A673 (cell line): ENCODE measurements at regions not wholly inside any gene's neighbourhood (a gene's known extent, or its start where the extent isn't known, plus 50 kb on each side); places are given as distances from the start of the nearest gene placed in this dataset.

Experiments
- BruUV-seq: library from RNA; stranded (reverse); fragments of 400-500 nt; replicated peaks from 2 replicates; lab custom pipeline; 2021; lab: Mats Ljungman, UMichigan
- CTCF ChIA-PET: fragments of 300-600 bp; sonication (Branson Sonifier 250); formaldehyde crosslinking; loops from one replicate; lab custom pipeline; 2022; ENCODE audit warnings: antibody characterized with exemption; lab: Charles Lee
- POLR2A ChIA-PET: fragments of 300-600 bp; sonication (Branson Sonifier 250); formaldehyde crosslinking; loops from one replicate; lab custom pipeline; 2022; ENCODE audit warnings: antibody characterized with exemption; ENCODE audit not compliant: low non-redundant PET; lab: Charles Lee
- DNase-seq: peaks from one replicate; pipeline ENCODE4 v3.0.0-alpha.2; 2015; ENCODE audit warnings: low spot score
- H3K27ac ChIP-seq: fragments of 200-600 bp; sonication (generic); 2 replicates; pipeline ENCODE4 v1.5.1; 2016; ENCODE audit warnings: mixed run types, low read depth, mild to moderate bottlenecking, mixed read lengths, antibody characterized with exemption, low read length; ENCODE audit not compliant: poor library complexity, severe bottlenecking
- H3K27me3 ChIP-seq: fragments of 200-600 bp; sonication (generic); replicated peaks from 2 replicates; pipeline ENCODE4 v1.6.1; 2017; ENCODE audit warnings: mixed run types, low read depth, mild to moderate bottlenecking, mixed read lengths, antibody characterized with exemption, low read length; ENCODE audit not compliant: insufficient read depth, poor library complexity
- H3K36me3 ChIP-seq: fragments of 200-600 bp; sonication (generic); 2 replicates; pipeline ENCODE4 v1.6.1; 2016; ENCODE audit warnings: mixed run types, mild to moderate bottlenecking, mixed read lengths, antibody characterized with exemption, low read length; ENCODE audit not compliant: insufficient read depth, poor library complexity, severe bottlenecking
- H3K4me1 ChIP-seq: fragments of 200-600 bp; sonication (generic); 2 replicates; pipeline ENCODE4 v1.6.1; 2017; ENCODE audit warnings: mixed run types, mild to moderate bottlenecking, mixed read lengths, antibody characterized with exemption, low read length; ENCODE audit not compliant: insufficient read depth, poor library complexity, severe bottlenecking
- H3K4me3 ChIP-seq: fragments of 200-600 bp; sonication (generic); 2 replicates; pipeline ENCODE4 v1.5.1; 2016; ENCODE audit warnings: low read depth, mixed run types, mild to moderate bottlenecking, mixed read lengths, low read length; ENCODE audit not compliant: poor library complexity, severe bottlenecking
- H3K9me3 ChIP-seq: fragments of 200-600 bp; sonication (generic); 2 replicates; pipeline ENCODE4 v1.6.1; 2016; ENCODE audit warnings: mixed run types, low read depth, mild to moderate bottlenecking, mixed read lengths, antibody characterized with exemption, low read length; ENCODE audit not compliant: poor library complexity, severe bottlenecking
- CTCF ChIP-seq: fragments of 300-800, 200-600 bp; sonication (generic); conservative IDR thresholded peaks from 2 replicates; pipeline ENCODE4 v1.5.1; 2017; ENCODE audit warnings: low read depth, mild to moderate bottlenecking, antibody characterized with exemption, low read length, moderate library complexity, mixed read lengths
- EZH2 ChIP-seq: fragments of 200-600 bp; sonication (generic); IDR thresholded peaks from 2 replicates; pipeline ENCODE4 v1.6.1; 2017; ENCODE audit warnings: borderline replicate concordance, low read depth, mild to moderate bottlenecking, mixed read lengths, antibody characterized with exemption, low read length; ENCODE audit not compliant: poor library complexity, severe bottlenecking
- intact Hi-C: fragments of 100-400 bp; cut with micrococcal nuclease; formaldehyde crosslinking; loops from one replicate; pipeline ENCODE4 v1.10.0; 2022; ENCODE audit not compliant: unreplicated experiment

- Histone ChIP-seq H3K9me3 (no peaks in the 10 kb centered on the region), H3K4me1 (no peaks in the 10 kb centered on the region), H3K27me3 (no peaks in the 10 kb centered on the region), H3K4me3 (no peak overlapping the region), H3K27ac (no peak overlapping the region), H3K36me3 (no peaks in the 10 kb centered on the region)
- CTCF ChIA-PET, result no interaction called here
- BruUV-seq, result no TSS peak
- intact Hi-C loops, result no loop called here
- POLR2A ChIA-PET, result no interaction called here
- no peak for DNase-seq
- TF ChIP-seq EZH2 (no peak), CTCF (no peak)
These were observed 112.3 kb upstream of the UGP2 start for GRCh38 chr2:63729362-63729761.

GRCh38 chr2:63729831-63730230, 111.9 kb upstream of the UGP2 start:
- BruUV-seq, result no TSS peak
- CTCF ChIA-PET, result no interaction called here
- Histone ChIP-seq H3K9me3 (no peaks in the 10 kb centered on the region), H3K4me3 (no peak overlapping the region), H3K4me1 (peaks cover 4% of the 10 kb centered on the region), H3K27me3 (no peaks in the 10 kb centered on the region), H3K36me3 (no peaks in the 10 kb centered on the region), H3K27ac (no peak overlapping the region)
- POLR2A ChIA-PET, result no interaction called here
- no peak for TF ChIP-seq EZH2
- no peak for TF ChIP-seq CTCF
- no peak for DNase-seq
- intact Hi-C loops, result no loop called here

- intact Hi-C loops, result no loop called here
- Histone ChIP-seq H3K9me3 (no peaks in the 10 kb centered on the region), H3K4me1 (peaks cover 26% of the 10 kb centered on the region), H3K27me3 (no peaks in the 10 kb centered on the region), H3K36me3 (no peaks in the 10 kb centered on the region), H3K27ac (no peak overlapping the region), H3K4me3 (no peak overlapping the region)
- no TSS peak for BruUV-seq
- POLR2A ChIA-PET, result interaction anchor here (0.6 kb wide), 1 partner anchor 89 kb away, joined by 5 read pairs; no protein-coding TSS in a partner anchor
- CTCF ChIA-PET, result no interaction called here
- no peak for TF ChIP-seq CTCF
- no peak for TF ChIP-seq EZH2
- no peak for DNase-seq
These were observed 107.2 kb upstream of the UGP2 start for GRCh38 chr2:63734510-63734909.
